ENCODE measurements at regions not wholly inside any gene's neighbourhood (a gene's known extent, or its start where the extent isn't known, plus 50 kb on each side); places are given as distances from the start of the nearest gene placed in this dataset.

DNA sequence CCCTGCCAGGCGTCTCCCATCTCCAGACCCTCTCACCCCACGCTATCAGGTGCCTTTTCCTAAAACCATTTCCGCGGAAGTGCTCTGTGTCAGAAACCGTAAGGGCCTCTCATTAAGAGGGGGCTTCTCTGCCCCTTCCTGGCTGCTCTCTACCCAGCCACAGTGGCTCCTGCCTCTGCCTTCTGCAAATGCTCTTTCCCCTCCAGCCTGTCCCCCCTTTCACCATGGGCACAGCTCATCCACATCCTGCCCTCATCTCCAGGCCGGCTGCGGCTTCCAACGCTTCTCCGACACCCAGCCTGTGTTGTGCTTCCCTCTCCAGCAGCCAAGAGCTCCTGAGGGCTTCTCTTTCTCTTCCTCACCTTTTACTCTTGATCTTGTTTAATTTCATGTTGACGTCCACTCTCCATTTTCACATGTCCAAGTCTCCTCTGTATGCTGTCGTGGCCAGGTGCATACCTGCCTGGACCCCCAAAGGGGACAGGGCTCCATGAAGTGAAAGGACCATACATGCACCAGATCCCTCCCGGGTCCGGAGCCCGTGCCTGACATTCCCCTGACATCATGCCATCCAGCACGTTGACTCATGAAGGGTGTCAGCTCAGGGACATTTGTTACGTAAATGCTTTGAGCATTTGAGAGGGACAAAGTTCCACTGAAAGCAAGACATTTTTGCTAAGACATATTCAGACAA lies 306.5 kb downstream of the AJAP1 start:
- Histone ChIP-seq H3K4me3 (no peak overlapping the region), H3K27ac (no peak overlapping the region), H3K27me3 (peaks cover 0 to 23% (median 0%) of the 10 kb centered on the region in 3 donors), H3K9me3 (no peaks in the 10 kb centered on the region), H3K36me3 (no peaks in the 10 kb centered on the region), H3K4me1 (no peaks in the 10 kb centered on the region)
- TF ChIP-seq POLR2AphosphoS5 (IDR thresholded peaks at IDR 0.05) (no peak), POLR2A (IDR thresholded peaks at IDR 0.05) (no peak), EP300 (IDR thresholded peaks at IDR 0.05) (no peak), CTCF (IDR thresholded peaks at IDR 0.05) (no peak)
- WGBS, 2 donors: 82 to 85% methylated on average over 16 of the region's 16 CpGs
- intact Hi-C loops (cut with DNase I): no loop called here
- no peak for DNase-seq

GRCh38 chr1:4960336-4960735 lies 305.9 kb downstream of the AJAP1 start:
- TF ChIP-seq EP300 (IDR thresholded peaks at IDR 0.05) (no peak), POLR2A (IDR thresholded peaks at IDR 0.05) (no peak), POLR2AphosphoS5 (IDR thresholded peaks at IDR 0.05) (no peak)
- Histone ChIP-seq H3K27ac (no peak overlapping the region), H3K4me3 (no peak overlapping the region), H3K27me3 (peaks cover 0 to 23% (median 0%) of the 10 kb centered on the region in 3 donors), H3K36me3 (no peaks in the 10 kb centered on the region), H3K9me3 (no peaks in the 10 kb centered on the region), H3K4me1 (no peaks in the 10 kb centered on the region)
- 80 to 88% methylated on average over 9 of the region's 9 CpGs for WGBS, 2 donors
- no peak for DNase-seq
- intact Hi-C loops (cut with DNase I): no loop called here

- Histone ChIP-seq H3K4me1 (no peaks in the 10 kb centered on the region), H3K4me3 (no peak overlapping the region), H3K9me3 (no peaks in the 10 kb centered on the region), H3K27me3 (peaks cover 0 to 23% (median 0%) of the 10 kb centered on the region in 3 donors), H3K27ac (no peak overlapping the region), H3K36me3 (no peaks in the 10 kb centered on the region)
- no peak for TF ChIP-seq EP300 (IDR thresholded peaks at IDR 0.05)
- no peak for DNase-seq
- intact Hi-C loops (cut with DNase I): no loop called here
- 88 to 89% methylated on average over 6 of the region's 6 CpGs for WGBS, 2 donors
These were observed 304.8 kb downstream of the AJAP1 start for GRCh38 chr1:4959216-4959615.

DNA sequence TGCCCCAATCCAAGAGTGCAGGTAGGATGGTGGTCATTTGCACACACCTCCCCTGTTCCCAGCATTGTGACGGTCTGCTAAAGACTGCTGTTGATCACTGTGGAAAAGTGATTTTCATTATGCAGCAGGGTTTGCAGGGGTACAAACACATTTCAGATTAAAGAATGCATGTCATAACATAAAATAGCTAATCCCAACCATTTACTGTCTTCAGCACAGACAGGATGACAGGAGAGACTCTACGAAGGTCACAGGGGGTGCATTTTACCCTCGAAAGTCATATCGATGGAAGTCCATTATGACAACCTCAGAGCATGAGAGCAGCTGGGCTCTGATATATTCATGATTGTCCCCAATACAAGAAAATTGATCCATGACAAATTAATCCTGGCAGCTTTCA lies 302.6 kb downstream of the AJAP1 start:
- peaks cover 0 to 14% (median 0%) of the 10 kb centered on the region in 3 donors for H3K27me3 ChIP-seq
- no peak for TF ChIP-seq EP300 (IDR thresholded peaks at IDR 0.05)
- TF ChIP-seq POLR2AphosphoS5 (IDR thresholded peaks at IDR 0.05): no peak
- no peak for TF ChIP-seq CTCF (IDR thresholded peaks at IDR 0.05)
- no peak for TF ChIP-seq POLR2A (IDR thresholded peaks at IDR 0.05)
- no peaks in the 10 kb centered on the region for H3K4me1 ChIP-seq
- peaks cover 0 to 4% (median 0%) of the 10 kb centered on the region in 4 donors for H3K9me3 ChIP-seq
- intact Hi-C loops (cut with DNase I): no loop called here
- H3K4me3 ChIP-seq: no peak overlapping the region
- no peak for DNase-seq
- WGBS, 2 donors: 90 to 91% methylated on average over 4 of the region's 4 CpGs
- no peaks in the 10 kb centered on the region for H3K36me3 ChIP-seq
- H3K27ac ChIP-seq: no peak overlapping the region

GRCh38 chr1:4954392-4954791 lies 300.0 kb downstream of the AJAP1 start:
- no peak for DNase-seq
- Histone ChIP-seq H3K4me1 (no peaks in the 10 kb centered on the region), H3K27me3 (no peaks in the 10 kb centered on the region), H3K27ac (no peak overlapping the region), H3K36me3 (no peaks in the 10 kb centered on the region), H3K9me3 (peaks cover 0 to 4% (median 0%) of the 10 kb centered on the region in 4 donors), H3K4me3 (no peak overlapping the region)
- intact Hi-C loops (cut with DNase I): no loop called here
- TF ChIP-seq EP300 (IDR thresholded peaks at IDR 0.05) (no peak), POLR2A (IDR thresholded peaks at IDR 0.05) (no peak), POLR2AphosphoS5 (IDR thresholded peaks at IDR 0.05) (no peak), CTCF (IDR thresholded peaks at IDR 0.05) (no peak)

DNA sequence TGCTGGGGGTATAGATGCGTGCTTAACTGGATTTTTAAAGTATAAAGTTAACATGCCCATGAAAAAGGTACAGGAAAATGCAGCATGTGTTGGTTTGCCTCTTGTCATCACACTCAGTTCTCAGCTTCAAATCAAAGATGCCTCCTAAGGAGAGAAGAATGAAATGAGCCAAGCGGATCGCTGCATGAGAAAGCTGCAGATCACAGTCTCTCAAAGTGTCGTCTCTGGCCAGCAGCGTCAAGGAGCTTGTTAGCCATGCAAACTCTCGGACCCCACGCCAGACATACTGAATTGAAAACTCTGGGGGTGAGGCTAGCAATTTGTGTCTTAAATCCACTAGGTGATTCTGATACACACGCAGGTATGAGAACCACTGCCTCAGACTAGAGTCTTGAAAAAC lies 297.2 kb downstream of the AJAP1 start:
- Histone ChIP-seq H3K9me3 (peaks cover 0 to 4% (median 0%) of the 10 kb centered on the region in 4 donors), H3K27ac (no peak overlapping the region), H3K27me3 (peaks cover 0 to 5% (median 0%) of the 10 kb centered on the region in 3 donors), H3K4me1 (no peaks in the 10 kb centered on the region), H3K36me3 (no peaks in the 10 kb centered on the region), H3K4me3 (no peak overlapping the region)
- 92 to 93% methylated on average over 8 of the region's 8 CpGs for WGBS, 2 donors
- no peak for DNase-seq
- no peak for TF ChIP-seq CTCF (IDR thresholded peaks at IDR 0.05)
- TF ChIP-seq EP300 (IDR thresholded peaks at IDR 0.05): no peak
- intact Hi-C loops (cut with DNase I): no loop called here
